HepG2 (cell line): ENCODE measurements at regions not wholly inside any gene's neighbourhood (a gene's known extent, or its start where the extent isn't known, plus 50 kb on each side); places are given as distances from the start of the nearest gene placed in this dataset.

ENCODE experiments used
- ATAC-seq: fragments of 200-7000 bp; cut with Tn5 transposase; 3 replicates; pipeline ENCODE4 v1.9.1; 2020; ENCODE audit warnings: mild to moderate bottlenecking, moderate library complexity
- BruUV-seq: library from RNA; stranded (reverse); fragments of 400-500 nt; replicated peaks from 2 replicates; lab custom pipeline; 2021; lab: Mats Ljungman, UMichigan
- CTCF ChIA-PET: fragments of 300-600 bp; formaldehyde crosslinking; extraction: SDS; loops from one replicate; lab custom pipeline; 2021; ENCODE audit warnings: low total read pairs, inconsistent platforms, low intra/inter-chr PET ratio; lab: Yijun Ruan, JAX
- POLR2A ChIA-PET: fragments of 350-600 bp; sonication (Branson Sonifier 250); formaldehyde crosslinking; loops from one replicate; lab custom pipeline; 2020; ENCODE audit warnings: antibody characterized with exemption, inconsistent platforms; lab: Yijun Ruan, JAX
- DNase-seq: peaks from one replicate; pipeline ENCODE4 v3.0.0-alpha.2; 2015; ENCODE audit warnings: low spot score
- FAIRE-seq: peaks from 3 replicates; lab custom pipeline; 2011; peaks lifted over from hg19 to GRCh38; lab: Jason Lieb, UNC
- H2AFZ ChIP-seq: one replicate; pipeline ENCODE4 v1.6.1; 2011; ENCODE audit warnings: low read length, inconsistent platforms
- H3K27ac ChIP-seq: fragments of 300-600 bp; 3 replicates; pipeline ENCODE4 v1.8.0; 2011; ENCODE audit warnings: mixed run types, mild to moderate bottlenecking, mixed read lengths, low read length, inconsistent platforms; ENCODE audit not compliant: insufficient read depth; ENCODE audit errors: extremely low read length
- H3K27me3 ChIP-seq, 2 experiments: fragments of 200-600 bp in 1 of 2; 2 replicates in 1 of 2; 3 replicates in 1 of 2; pipeline versions ENCODE4 v1.6.0 to v1.8.0; 2011; ENCODE audit warnings: low read length in 2 of 2, mild to moderate bottlenecking in 2 of 2, moderate library complexity in 2 of 2, inconsistent platforms in 1 of 2; ENCODE audit not compliant: insufficient read depth in 2 of 2, control insufficient read depth in 1 of 2
- H3K36me3 ChIP-seq, 2 experiments: fragments of 200-600 bp in 1 of 2; replicated peaks in 1 of 2; 2 replicates in 1 of 2; 3 replicates in 1 of 2; pipeline versions ENCODE4 v1.5.1 to v1.8.0; 2011; ENCODE audit warnings: low read length in 2 of 2, inconsistent platforms in 1 of 2; ENCODE audit not compliant: insufficient read depth in 2 of 2, control insufficient read depth in 1 of 2
- H3K4me1 ChIP-seq: 2 replicates; pipeline ENCODE4 v1.5.1; 2012; ENCODE audit warnings: low read length, inconsistent platforms; ENCODE audit not compliant: insufficient read depth
- H3K4me2 ChIP-seq: 2 replicates; pipeline ENCODE4 v1.6.0; 2011; ENCODE audit warnings: low read depth, low read length, inconsistent platforms
- H3K4me3 ChIP-seq, 3 experiments: fragments of 200-600 bp in 1 of 3; sonication (generic), shearing (Covaris generic) in 1 of 3; replicated peaks in 1 of 3; 2 replicates each; pipeline ENCODE4 v1.5.1; 2011 to 2016; ENCODE audit warnings: low read length in 3 of 3, inconsistent platforms in 2 of 3, low read depth in 2 of 3, mild to moderate bottlenecking in 2 of 3, control low read depth in 1 of 3, mixed read lengths in 1 of 3; ENCODE audit not compliant: insufficient read depth in 1 of 3
- H3K79me2 ChIP-seq: one replicate; pipeline ENCODE4 v1.6.1; 2011; ENCODE audit warnings: low read length, inconsistent platforms; ENCODE audit not compliant: insufficient read depth
- H3K9ac ChIP-seq: 2 replicates; pipeline ENCODE4 v1.6.0; 2011; ENCODE audit warnings: mild to moderate bottlenecking, low read depth, low read length, inconsistent platforms; ENCODE audit not compliant: insufficient read depth
- H3K9me3 ChIP-seq: 2 replicates; pipeline ENCODE4 v1.5.1; 2012; ENCODE audit warnings: mild to moderate bottlenecking, low read length
- H4K20me1 ChIP-seq: 2 replicates; pipeline ENCODE4 v1.6.0; 2011; ENCODE audit warnings: inconsistent platforms, mild to moderate bottlenecking, low read length, moderate library complexity; ENCODE audit not compliant: insufficient read depth
- FLYWCH1 ChIP-seq: sonication (generic); formaldehyde crosslinking; IDR thresholded peaks from 2 replicates; pipeline ENCODE4 v1.8.1; 2023; ENCODE audit warnings: mild to moderate bottlenecking, missing genetic modification reagents
- GLI4 ChIP-seq: sonication (generic); formaldehyde crosslinking; IDR thresholded peaks from 2 replicates; pipeline ENCODE4 v1.5.1; 2020; ENCODE audit warnings: missing genetic modification reagents, mild to moderate bottlenecking, moderate library complexity, borderline replicate concordance
- IKZF4 ChIP-seq: sonication (generic); formaldehyde crosslinking; IDR thresholded peaks from 2 replicates; pipeline ENCODE4 v1.5.1; 2020; ENCODE audit warnings: borderline replicate concordance, mild to moderate bottlenecking, low read depth, missing genetic modification reagents; ENCODE audit errors: not compliant biosample characterization
- MAFF ChIP-seq: IDR thresholded peaks from 2 replicates; pipeline ENCODE4 v1.6.1; 2011; ENCODE audit warnings: low read depth, low read length, improper control_type of control experiment
- MLLT10 ChIP-seq: sonication (generic); formaldehyde crosslinking; IDR thresholded peaks from 2 replicates; pipeline ENCODE4 v1.4.0; 2020; ENCODE audit warnings: missing genetic modification reagents
- PTBP1 ChIP-seq: fragments of 200-400 bp; formaldehyde crosslinking; IDR thresholded peaks from 2 replicates; pipeline ENCODE4 v1.6.1; 2018; ENCODE audit warnings: low read length, low read depth; ENCODE audit not compliant: poor library complexity, severe bottlenecking
- TEAD2 ChIP-seq: sonication (generic); formaldehyde crosslinking; IDR thresholded peaks from 2 replicates; pipeline ENCODE4 v1.9.0; 2021; ENCODE audit warnings: missing genetic modification reagents
- ZBTB25 ChIP-seq: IDR thresholded peaks from 2 replicates; pipeline ENCODE4 v1.6.1; 2018; ENCODE audit warnings: missing genetic modification reagents
- ZBTB44 ChIP-seq: sonication (generic); formaldehyde crosslinking; IDR thresholded peaks from 2 replicates; pipeline ENCODE4 v1.4.0; 2020; ENCODE audit warnings: missing genetic modification reagents
- ZC3H13 ChIP-seq: sonication (generic); formaldehyde crosslinking; IDR thresholded peaks from 2 replicates; pipeline ENCODE4 v1.8.1; 2023; ENCODE audit warnings: mild to moderate bottlenecking, missing genetic modification reagents, moderate library complexity
- ZFP82 ChIP-seq: sonication (generic); formaldehyde crosslinking; IDR thresholded peaks from 2 replicates; pipeline ENCODE4 v1.5.1; 2020; ENCODE audit warnings: mild to moderate bottlenecking, missing genetic modification reagents, borderline replicate concordance
- WGBS: methylation state at CpG from one replicate; pipeline ENCODE4 v1.1.6; 2017; ENCODE audit warnings: low lambda C conversion rate; 5-methylcytosine and 5-hydroxymethylcytosine counted together
- in situ Hi-C: cut with HindIII; loops from 2 replicates; pipeline ENCODE4 v1.10.0; 2017; ENCODE audit warnings: low pct_unique_long_range_greater_than_20kb; ENCODE audit not compliant: extremely low pct_ligation_motif_present
- intact Hi-C: fragments of 100-400 bp; cut with micrococcal nuclease; formaldehyde crosslinking; loops from one replicate; pipeline ENCODE4 v1.10.0; 2022; ENCODE audit not compliant: unreplicated experiment
- TF ChIP-seq, protein P1 (sequence below): sonication (generic); formaldehyde crosslinking; conservative IDR thresholded peaks from 2 replicates; pipeline ENCODE4 v1.8.0; 2022; ENCODE audit warnings: missing genetic modification reagents

GRCh38 chr17:63153488-63153887 lies 187.5 kb downstream of the TANC2 start:
- Histone ChIP-seq H3K4me3 (no peak overlapping the region), H3K9me3 (no peaks in the 10 kb centered on the region), H4K20me1 (no peaks in the 10 kb centered on the region), H3K36me3 (no peaks in the 10 kb centered on the region), H3K27me3 (no peaks in the 10 kb centered on the region), H3K4me1 (no peaks in the 10 kb centered on the region), H3K9ac (no peak overlapping the region), H2AFZ (no peak overlapping the region), H3K79me2 (no peaks in the 10 kb centered on the region), H3K27ac (no peak overlapping the region), H3K4me2 (no peak overlapping the region)
- in situ Hi-C loops (no loop called here), intact Hi-C loops (no loop called here)
- ChIA-PET CTCF (no interaction called here), POLR2A (no interaction called here)
- ATAC-seq: no peak
- BruUV-seq: no TSS peak
- no peak for FAIRE-seq
- no peak for TF ChIP-seq MAFF
- TF ChIP-seq, protein P1, sequence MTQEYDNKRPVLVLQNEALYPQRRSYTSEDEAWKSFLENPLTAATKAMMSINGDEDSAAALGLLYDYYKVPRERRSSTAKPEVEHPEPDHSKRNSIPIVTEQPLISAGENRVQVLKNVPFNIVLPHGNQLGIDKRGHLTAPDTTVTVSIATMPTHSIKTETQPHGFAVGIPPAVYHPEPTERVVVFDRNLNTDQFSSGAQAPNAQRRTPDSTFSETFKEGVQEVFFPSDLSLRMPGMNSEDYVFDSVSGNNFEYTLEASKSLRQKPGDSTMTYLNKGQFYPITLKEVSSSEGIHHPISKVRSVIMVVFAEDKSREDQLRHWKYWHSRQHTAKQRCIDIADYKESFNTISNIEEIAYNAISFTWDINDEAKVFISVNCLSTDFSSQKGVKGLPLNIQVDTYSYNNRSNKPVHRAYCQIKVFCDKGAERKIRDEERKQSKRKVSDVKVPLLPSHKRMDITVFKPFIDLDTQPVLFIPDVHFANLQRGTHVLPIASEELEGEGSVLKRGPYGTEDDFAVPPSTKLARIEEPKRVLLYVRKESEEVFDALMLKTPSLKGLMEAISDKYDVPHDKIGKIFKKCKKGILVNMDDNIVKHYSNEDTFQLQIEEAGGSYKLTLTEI (CRISPR knock-in tag): no peak
- TF ChIP-seq FLYWCH1 (CRISPR knock-in tag): no peak
- no peak for TF ChIP-seq ZC3H13 (CRISPR knock-in tag)
- no peak for DNase-seq
- 0% methylated on average over 1 of the region's 1 CpG for WGBS

- FAIRE-seq (no peak), DNase-seq (no peak), ATAC-seq (no peak)
- Histone ChIP-seq H3K79me2 (no peaks in the 10 kb centered on the region), H3K4me2 (no peak overlapping the region), H3K4me1 (no peaks in the 10 kb centered on the region), H3K27me3 (no peaks in the 10 kb centered on the region), H3K36me3 (no peaks in the 10 kb centered on the region), H3K9ac (no peak overlapping the region), H3K9me3 (no peaks in the 10 kb centered on the region), H3K27ac (no peak overlapping the region), H3K4me3 (no peak overlapping the region), H4K20me1 (no peaks in the 10 kb centered on the region), H2AFZ (no peak overlapping the region)
- BruUV-seq: no TSS peak
- ChIA-PET CTCF (no interaction called here), POLR2A (no interaction called here)
- intact Hi-C loops (no loop called here), in situ Hi-C loops (no loop called here)
- 2% methylated on average over 1 of the region's 1 CpG for WGBS
- TF ChIP-seq TEAD2 (CRISPR knock-in tag) (no peak), PTBP1 (no peak), ZFP82 (CRISPR knock-in tag) (no peak), GLI4 (no peak), ZBTB44 (CRISPR knock-in tag) (no peak), ZBTB25 (CRISPR knock-in tag) (no peak), IKZF4 (no peak), MLLT10 (CRISPR knock-in tag) (no peak)
Measured at GRCh38 chr17:63154586-63155244, 188.7 kb downstream of the TANC2 start.
